SJSA1 (cell line): ENCODE measurements at regions not wholly inside any gene's neighbourhood (a gene's known extent, or its start where the extent isn't known, plus 50 kb on each side); places are given as distances from the start of the nearest gene placed in this dataset.
A peak's percentile ranks its signal among the peaks of the same experiment; 100 is the strongest.

ENCODE experiments used
- DNase-seq, 2 experiments: peaks; one replicate each; pipeline ENCODE4 v3.0.0-alpha.2; 2015 to 2020; ENCODE audit warnings: low spot score in 2 of 2, low read depth in 1 of 2
- H3K27ac ChIP-seq: fragments of 250-450 bp; sonication (Bioruptor Pico); 2 replicates; pipeline ENCODE4 v1.5.1; 2020; ENCODE audit warnings: mild to moderate bottlenecking, moderate library complexity
- H3K27me3 ChIP-seq: fragments of 250-450 bp; sonication (Bioruptor Pico); replicated peaks from 2 replicates; pipeline ENCODE4 v1.5.1; 2020; ENCODE audit warnings: mild to moderate bottlenecking, moderate library complexity
- H3K36me3 ChIP-seq: fragments of 250-450 bp; sonication (Bioruptor Pico); 2 replicates; pipeline ENCODE4 v1.5.1; 2020; ENCODE audit warnings: mild to moderate bottlenecking
- H3K4me1 ChIP-seq: fragments of 250-450 bp; sonication (Bioruptor Pico); replicated peaks from 2 replicates; pipeline ENCODE4 v1.6.1; 2021; ENCODE audit warnings: mild to moderate bottlenecking
- H3K4me3 ChIP-seq: fragments of 250-450 bp; sonication (Bioruptor Pico); 2 replicates; pipeline ENCODE4 v1.5.1; 2020; ENCODE audit warnings: mild to moderate bottlenecking
- H3K9me3 ChIP-seq: fragments of 250-450 bp; sonication (Bioruptor Pico); replicated peaks from 2 replicates; pipeline ENCODE4 v1.5.1; 2020; ENCODE audit warnings: mild to moderate bottlenecking

DNA sequence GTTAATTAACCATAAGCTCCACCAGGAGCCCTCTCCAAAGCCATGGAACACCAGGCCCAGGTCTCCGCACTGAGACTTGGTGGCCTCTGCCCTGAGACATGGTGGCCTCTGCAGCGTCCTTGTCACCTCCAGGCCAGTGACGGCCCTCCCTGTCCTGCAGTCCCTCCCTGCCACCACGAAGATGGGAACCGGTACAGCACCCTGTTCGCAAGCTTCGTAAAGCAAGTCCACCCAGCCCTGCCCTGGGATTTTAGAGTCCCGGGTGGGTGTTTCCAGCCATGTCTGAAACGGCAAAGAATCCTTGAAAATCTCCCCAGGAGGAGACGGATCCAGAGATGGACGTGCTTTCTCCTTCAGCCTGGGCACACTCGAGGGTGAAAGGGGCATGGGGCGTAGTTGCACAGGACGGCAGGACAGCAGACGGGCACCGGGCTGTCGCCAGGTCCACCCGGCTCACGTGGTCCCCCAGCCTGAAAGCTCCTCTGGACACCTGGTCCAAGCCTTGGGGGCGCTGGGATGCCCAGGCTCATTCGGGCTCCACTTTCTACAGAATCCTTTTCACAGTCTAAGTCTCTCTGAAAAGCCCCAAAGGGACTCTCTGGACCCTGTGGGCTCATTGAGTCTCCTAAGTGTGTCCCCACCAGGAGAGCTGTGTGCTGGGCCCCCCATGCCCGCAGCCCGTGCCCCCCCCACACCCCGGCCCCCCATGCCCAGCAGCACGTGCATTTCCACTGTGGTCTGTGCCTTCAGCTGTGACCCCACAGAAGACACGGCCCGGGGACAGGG lies 456.2 kb downstream of the BRD1 start:
- Histone ChIP-seq H3K4me3 (no peak overlapping the region), H3K27ac (no peak overlapping the region), H3K36me3 (no peaks in the 10 kb centered on the region), H3K27me3 (no peaks in the 10 kb centered on the region), H3K9me3 (no peaks in the 10 kb centered on the region; the same call in none of the 2 replicates), H3K4me1 (no peaks in the 10 kb centered on the region)
- no peak for DNase-seq

DNA sequence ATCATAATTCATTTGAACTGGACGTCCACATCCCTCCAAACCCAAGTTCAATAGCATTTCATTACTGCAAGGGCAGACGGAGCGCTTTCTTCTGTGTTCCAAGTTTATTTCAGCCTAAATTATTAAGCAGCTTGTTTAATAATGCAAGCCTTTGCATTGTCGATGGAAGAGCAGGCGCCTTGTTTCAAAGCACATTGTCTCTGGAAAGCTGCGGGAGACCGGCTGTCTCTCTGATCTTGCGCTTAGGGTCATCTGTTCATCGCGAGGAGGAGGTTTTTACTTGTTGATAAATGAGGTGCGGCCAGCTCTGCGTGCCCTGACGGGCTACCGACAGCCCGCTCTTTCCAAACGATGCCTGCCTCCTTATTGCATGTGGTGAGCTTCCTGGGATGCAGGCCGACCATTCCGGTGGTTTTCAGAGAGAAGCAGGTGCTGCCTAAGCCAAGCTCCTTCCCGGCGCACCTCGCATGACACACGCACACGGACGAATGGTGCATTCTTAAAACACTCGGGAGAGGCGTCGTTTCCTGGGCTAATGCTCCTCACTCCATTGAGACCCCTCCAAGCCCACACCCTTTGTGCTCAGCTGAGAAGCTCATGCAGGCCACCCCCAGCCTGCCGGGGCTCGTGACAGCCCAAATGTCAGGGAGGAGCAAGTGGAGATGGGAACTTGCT lies 456.9 kb downstream of the BRD1 start:
- DNase-seq = no peak
- no peaks in the 10 kb centered on the region; the same call in none of the 2 replicates for H3K9me3 ChIP-seq

DNA sequence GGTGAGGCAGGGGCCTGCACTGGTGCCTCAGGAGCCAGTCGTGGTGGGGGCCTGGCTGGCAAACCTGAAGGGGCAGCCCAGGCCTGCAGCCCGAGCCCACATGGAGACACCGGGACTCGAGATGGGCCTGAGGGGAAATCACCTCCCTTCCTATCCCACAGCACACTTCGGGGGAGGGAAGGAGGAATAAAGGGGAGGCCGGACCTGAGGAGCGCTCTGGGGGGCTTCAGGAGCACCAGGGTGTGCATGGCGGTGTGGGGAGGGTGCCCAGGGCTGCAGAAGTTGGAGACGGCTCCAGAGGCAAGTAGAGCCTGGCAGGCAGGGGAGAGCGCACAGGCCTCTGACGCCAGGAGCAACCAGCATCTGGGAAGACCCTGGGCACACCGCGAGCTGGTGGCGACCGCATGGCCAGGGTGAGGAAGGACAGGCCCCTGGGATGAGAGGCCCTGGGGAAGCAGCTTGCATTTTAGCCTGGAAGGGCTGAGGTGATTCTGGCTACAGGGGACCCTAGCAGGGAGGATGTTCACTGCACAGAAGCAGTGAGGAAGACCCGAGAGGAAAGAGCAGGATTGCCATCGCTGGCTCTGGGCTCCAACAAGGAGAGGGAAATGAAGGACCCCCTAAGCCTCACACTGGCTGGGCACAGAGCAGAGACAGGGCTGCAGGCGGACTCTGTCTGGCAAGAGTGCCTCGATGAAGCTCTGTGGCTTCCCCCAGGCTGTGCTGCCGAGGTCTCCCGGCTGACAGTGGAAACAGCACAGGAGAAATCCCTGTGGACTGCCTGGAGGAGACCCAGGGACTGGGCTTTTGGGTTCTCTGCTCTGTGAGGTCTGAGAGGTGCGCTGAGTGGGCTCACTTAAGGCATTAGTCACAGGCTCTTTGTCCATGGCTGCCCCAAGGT lies 457.7 kb downstream of the BRD1 start:
- Histone ChIP-seq H3K9me3 (no peaks in the 10 kb centered on the region; the same call in none of the 2 replicates), H3K4me1 (no peaks in the 10 kb centered on the region)

More for the DNA sequence above, 456.9 kb downstream of the BRD1 start:
- Histone ChIP-seq H3K4me3 (no peak overlapping the region), H3K36me3 (no peaks in the 10 kb centered on the region), H3K4me1 (no peaks in the 10 kb centered on the region), H3K27me3 (no peaks in the 10 kb centered on the region), H3K27ac (no peak overlapping the region)

DNA sequence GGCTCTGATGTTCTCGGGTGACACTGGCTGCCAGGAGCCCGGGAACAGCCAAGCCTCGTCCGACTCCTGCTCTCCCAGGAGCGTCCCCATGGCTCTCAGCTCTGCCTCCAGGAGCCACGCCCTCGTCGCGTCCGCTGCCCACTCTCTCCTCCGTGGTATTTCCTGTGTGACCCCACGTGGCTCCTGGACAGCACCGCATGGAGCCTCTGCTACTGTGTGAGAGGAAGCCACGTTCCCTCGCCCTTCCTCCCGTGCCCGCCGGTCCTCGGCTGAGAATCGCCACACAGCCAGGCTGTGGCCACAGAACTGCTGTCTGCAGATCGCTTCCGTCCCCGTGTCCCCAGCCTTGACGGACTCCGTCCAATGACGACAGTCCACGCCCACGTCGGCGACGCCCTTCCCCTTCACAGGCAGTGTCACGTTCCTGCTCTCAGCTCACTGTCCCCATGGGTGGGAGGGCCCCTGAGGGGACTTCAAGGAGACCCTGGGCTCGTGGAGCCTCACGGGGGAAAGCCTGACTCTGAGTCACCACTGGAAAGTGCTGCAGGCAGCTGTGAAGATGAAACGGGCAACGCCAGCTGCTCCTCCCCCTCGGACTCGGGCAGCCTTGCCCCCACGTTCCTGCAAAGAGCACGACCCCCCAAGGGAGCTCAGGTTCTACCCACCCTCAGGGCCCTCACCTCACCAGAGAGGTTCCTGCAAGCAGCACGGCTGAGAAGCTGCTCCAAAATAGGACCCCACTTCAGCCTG lies 458.5 kb downstream of the BRD1 start:
- H3K4me1 ChIP-seq = no peaks in the 10 kb centered on the region

More for the DNA sequence above, 457.7 kb downstream of the BRD1 start:
- peak in 1 of 2 experiments; percentile 31 for DNase-seq
- no peak overlapping the region for H3K27ac ChIP-seq
- H3K27me3 ChIP-seq = no peaks in the 10 kb centered on the region
- H3K36me3 ChIP-seq = no peaks in the 10 kb centered on the region
- no peak overlapping the region for H3K4me3 ChIP-seq

DNA sequence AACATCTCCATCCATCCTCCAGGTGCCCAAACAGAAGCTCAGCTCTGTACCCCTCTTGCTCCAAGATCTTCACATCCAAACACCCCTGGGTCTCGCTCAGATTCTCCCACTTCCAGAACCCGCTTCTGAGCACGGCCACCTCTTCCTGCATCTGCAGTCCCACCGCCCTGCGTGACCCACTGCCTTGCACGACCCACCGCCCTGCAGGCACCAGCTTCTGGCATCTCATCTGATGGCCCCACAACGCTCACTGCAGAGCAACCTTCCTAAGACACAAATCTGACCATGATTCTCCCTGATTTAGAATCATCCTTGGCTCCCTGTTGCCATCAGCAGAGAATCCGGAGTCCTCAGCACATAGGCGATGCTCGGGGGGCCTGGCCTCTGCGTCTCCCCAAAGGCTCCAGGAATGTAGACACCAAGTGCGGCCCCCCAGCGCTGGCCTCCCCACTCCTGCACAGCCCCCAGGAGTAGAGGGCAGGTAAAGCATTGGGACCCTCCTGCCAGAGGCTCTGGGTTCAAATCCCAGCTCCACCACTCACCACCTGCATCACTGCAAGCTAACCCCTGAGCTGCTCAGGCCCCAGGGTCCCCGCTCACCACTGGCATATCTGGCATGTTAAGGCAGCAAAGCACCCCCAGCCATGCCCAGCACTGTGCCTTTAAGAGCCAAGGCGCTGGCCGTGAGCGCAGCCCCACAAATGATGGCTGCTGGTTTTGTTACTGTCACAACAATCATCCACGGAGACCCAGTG lies 459.3 kb downstream of the BRD1 start:
- H3K27me3 ChIP-seq = no peaks in the 10 kb centered on the region
- H3K36me3 ChIP-seq = no peaks in the 10 kb centered on the region
- H3K27ac ChIP-seq = no peak overlapping the region
- no peak for DNase-seq
- no peaks in the 10 kb centered on the region for H3K4me1 ChIP-seq
- H3K4me3 ChIP-seq = no peak overlapping the region
- H3K9me3 ChIP-seq = peaks cover 8% of the 10 kb centered on the region

More for the DNA sequence above, 458.5 kb downstream of the BRD1 start:
- peaks cover under 1% of the 10 kb centered on the region for H3K9me3 ChIP-seq
- H3K4me3 ChIP-seq = no peak overlapping the region
- DNase-seq = no peak
- no peaks in the 10 kb centered on the region for H3K27me3 ChIP-seq
- H3K36me3 ChIP-seq = no peaks in the 10 kb centered on the region
- H3K27ac ChIP-seq = no peak overlapping the region

DNA sequence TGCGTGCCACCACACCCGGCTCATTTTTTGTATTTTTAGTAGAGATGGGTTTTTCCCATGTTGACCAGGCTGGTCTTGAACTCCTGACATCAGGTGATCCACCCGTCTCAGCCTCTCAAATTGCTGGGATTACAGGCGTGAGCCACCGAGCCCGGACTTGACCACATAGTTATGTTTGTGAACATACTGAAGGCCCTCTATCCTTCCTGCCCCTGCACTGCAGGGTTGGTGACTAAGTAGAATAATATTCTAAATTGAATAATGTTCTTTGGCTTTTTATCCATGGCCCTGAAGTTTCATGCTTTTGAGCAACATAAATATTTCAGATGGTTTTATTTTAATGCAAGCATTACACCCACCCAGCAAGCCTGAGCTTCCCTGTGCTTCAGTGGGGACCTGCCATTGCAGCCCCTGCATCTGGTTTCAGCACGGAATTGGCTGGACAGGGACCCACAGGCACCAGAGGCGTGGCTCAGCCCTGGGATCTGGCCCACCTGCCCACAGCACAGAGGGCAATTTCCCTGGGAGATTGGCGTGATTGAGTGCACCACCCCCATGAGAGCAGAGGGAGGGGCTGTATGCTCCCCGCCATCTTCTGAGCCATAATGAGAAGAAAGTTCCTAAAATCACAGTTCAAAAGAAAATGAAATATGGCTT lies 460.5 kb downstream of the BRD1 start:
- H3K9me3 ChIP-seq = peaks cover 10% of the 10 kb centered on the region; the same call in 1 of the 2 replicates
- H3K27me3 ChIP-seq = no peaks in the 10 kb centered on the region
- no peaks in the 10 kb centered on the region for H3K36me3 ChIP-seq
- no peaks in the 10 kb centered on the region for H3K4me1 ChIP-seq
- DNase-seq = no peak
- no peak overlapping the region for H3K27ac ChIP-seq
- no peak overlapping the region for H3K4me3 ChIP-seq

DNA sequence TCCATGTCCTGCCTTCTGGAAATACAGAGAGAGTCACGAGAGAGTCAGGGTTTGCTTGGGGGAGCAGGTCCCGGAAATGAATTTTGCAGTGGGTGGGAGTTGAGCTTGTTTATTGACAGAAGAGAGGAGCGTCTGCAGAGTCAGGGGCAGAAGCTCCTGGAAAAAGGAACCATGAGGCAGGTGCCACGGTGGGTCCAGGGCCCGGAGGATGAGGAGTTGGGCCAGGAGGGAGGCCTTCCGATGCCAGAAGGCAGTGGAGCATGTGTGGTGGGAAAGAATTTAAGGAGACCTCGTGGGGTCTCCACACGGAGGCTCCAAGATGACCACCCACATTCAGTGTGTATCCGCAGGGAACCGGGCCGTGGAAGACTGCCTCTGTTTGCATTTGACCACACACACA lies 461.2 kb downstream of the BRD1 start:
- peaks cover 10% of the 10 kb centered on the region; the same call in 1 of the 2 replicates for H3K9me3 ChIP-seq

DNA sequence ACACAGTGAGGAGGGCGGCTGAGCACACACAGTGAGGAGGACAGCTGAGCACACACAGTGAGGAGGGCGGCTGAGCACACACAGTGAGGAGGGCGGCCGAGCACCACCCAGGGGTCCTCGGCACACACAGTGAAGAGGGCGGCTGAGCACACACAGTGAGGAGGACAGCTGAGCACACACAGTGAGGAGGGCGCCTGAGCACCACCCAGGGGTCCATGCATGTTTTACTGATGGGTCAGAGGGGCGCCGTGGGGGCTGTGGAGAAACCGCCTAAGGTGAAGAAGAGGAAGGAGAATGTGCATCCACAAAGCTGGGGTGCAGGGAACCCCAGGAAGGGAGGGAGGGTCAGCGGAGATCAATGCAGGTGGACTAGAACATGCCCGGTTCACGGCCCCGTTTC lies 461.8 kb downstream of the BRD1 start:
- DNase-seq = no peak
- Histone ChIP-seq H3K27ac (no peak overlapping the region), H3K27me3 (no peaks in the 10 kb centered on the region), H3K4me1 (no peaks in the 10 kb centered on the region), H3K36me3 (no peaks in the 10 kb centered on the region), H3K9me3 (peaks cover 10% of the 10 kb centered on the region; the same call in 1 of the 2 replicates), H3K4me3 (no peak overlapping the region)

More for the DNA sequence above, 461.2 kb downstream of the BRD1 start:
- H3K27ac ChIP-seq = no peak overlapping the region
- H3K4me3 ChIP-seq = no peak overlapping the region
- no peaks in the 10 kb centered on the region for H3K27me3 ChIP-seq
- DNase-seq = no peak
- no peaks in the 10 kb centered on the region for H3K4me1 ChIP-seq
- no peaks in the 10 kb centered on the region for H3K36me3 ChIP-seq

DNA sequence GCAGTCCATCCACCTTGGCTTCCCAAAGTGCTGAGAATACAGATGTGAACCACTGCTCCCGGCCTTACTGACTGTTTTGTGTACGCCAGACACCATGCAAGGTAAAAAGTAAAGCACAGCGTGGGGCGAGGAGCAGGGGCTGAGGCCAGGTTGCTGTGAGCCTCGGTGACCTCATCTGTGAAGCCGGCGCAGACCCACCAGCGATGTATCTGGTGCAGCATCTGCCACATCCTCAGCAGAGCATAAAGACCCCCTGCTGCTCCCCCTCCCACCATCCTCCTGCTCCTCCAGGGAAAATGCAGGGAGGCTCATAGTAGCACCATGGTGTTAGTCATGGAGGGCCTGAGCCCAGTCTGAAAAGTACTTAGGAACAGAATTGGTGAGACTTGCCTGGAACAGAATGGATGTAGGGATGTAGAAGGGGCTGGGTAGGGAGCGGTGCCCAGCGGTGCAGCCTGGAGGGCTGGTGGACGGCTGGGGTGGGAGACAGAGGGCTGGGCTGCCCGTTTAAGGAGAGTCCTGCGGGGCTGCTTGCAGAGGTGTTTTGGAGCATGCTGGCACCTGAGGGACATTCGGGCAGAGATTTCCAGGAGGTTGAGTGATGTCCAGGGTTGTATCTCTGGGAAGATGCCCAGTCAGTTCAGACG lies 462.4 kb downstream of the BRD1 start:
- Histone ChIP-seq H3K27me3 (no peaks in the 10 kb centered on the region), H3K4me1 (no peaks in the 10 kb centered on the region), H3K27ac (no peak overlapping the region), H3K9me3 (peaks cover 10% of the 10 kb centered on the region; the same call in 1 of the 2 replicates), H3K36me3 (no peaks in the 10 kb centered on the region), H3K4me3 (no peak overlapping the region)
- no peak for DNase-seq

DNA sequence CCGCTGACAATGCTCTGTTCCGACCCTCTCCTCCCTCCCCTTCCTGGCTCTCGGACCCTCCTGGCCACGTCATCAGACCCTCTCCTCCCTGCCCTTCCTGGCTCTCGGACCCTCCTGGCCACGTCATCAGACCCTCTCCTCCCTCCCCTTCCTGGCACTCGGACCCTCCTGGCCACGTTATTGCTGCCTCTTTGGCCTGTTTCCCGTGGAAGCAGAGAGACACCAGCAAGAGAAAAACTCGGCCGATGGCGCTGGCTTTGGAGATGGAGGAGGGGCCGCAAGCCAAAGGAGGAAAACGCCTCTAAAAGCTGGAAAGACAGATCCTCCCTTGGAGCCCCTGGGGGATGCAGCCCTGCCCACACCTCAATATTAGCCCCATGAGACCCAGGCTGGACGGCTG lies 463.3 kb downstream of the BRD1 start:
- Histone ChIP-seq H3K36me3 (no peaks in the 10 kb centered on the region), H3K27ac (no peak overlapping the region), H3K4me1 (no peaks in the 10 kb centered on the region), H3K9me3 (peaks cover 10% of the 10 kb centered on the region; the same call in 1 of the 2 replicates), H3K4me3 (no peak overlapping the region), H3K27me3 (no peaks in the 10 kb centered on the region)
- DNase-seq = no peak

DNA sequence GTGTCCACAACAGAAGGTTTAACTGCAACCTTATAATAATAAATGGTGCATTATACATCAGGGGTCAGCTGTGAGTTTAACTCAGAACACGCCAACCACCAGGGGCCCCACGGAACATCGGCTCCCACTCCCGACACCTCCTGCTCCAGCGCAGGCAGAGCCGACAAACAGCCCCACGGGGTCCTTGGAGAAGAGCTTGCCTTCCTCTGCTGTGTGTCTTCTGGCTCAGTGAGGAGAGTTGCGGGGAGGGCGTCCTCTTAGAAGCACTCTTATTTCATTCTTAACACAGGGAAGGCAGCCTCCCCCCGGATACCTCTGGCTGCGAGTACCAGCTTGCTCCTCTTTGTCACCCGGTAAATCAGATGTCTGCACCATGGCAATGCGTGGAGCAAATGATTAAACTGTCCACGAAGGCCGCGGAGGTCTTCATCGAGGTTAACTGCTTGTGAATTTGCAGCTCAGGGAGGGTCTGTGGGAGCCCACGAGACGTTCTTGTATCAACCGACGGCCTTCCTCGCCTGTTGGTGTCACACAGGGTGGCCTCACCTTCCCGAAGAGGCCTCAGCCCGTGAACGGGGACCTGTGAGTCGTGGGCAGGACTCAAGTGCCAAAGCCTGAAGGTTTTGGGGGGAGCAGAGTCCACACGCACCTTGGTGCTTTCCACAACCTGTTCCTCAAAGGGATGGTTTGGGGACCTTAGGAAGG lies 464.0 kb downstream of the BRD1 start:
- Histone ChIP-seq H3K4me1 (no peaks in the 10 kb centered on the region), H3K27ac (no peak overlapping the region), H3K36me3 (no peaks in the 10 kb centered on the region), H3K4me3 (no peak overlapping the region), H3K9me3 (peaks cover 10% of the 10 kb centered on the region; the same call in 1 of the 2 replicates), H3K27me3 (no peaks in the 10 kb centered on the region)
- no peak for DNase-seq
